SK-N-MC (cell line): ENCODE measurements at regions not wholly inside any gene's neighbourhood (a gene's known extent, or its start where the extent isn't known, plus 50 kb on each side); places are given as distances from the start of the nearest gene placed in this dataset.

Experiments
- DNase-seq: peaks from one replicate; pipeline ENCODE4 v3.0.0-alpha.2; 2011; ENCODE audit warnings: low read depth, low spot score
- H3K27ac ChIP-seq: fragments of 200-600 bp; sonication (generic); 2 replicates; pipeline ENCODE4 v1.5.1; 2016; ENCODE audit warnings: mixed run types
- H3K36me3 ChIP-seq: fragments of 200-600 bp; sonication (generic); 2 replicates; pipeline ENCODE4 v1.6.1; 2017; ENCODE audit warnings: antibody characterized with exemption, low read length, mixed read lengths; ENCODE audit not compliant: insufficient read depth
- H3K4me3 ChIP-seq: fragments of 200-600 bp; sonication (generic); 2 replicates; pipeline ENCODE4 v1.5.1; 2016
- H3K9ac ChIP-seq: fragments of 200-600 bp; sonication (generic); 2 replicates; pipeline ENCODE4 v1.8.0; 2017; ENCODE audit warnings: mixed run types, mixed read lengths; ENCODE audit not compliant: insufficient read length
- H3K9me3 ChIP-seq: fragments of 200-600 bp; sonication (generic); 2 replicates; pipeline ENCODE4 v1.6.1; 2017; ENCODE audit warnings: low read depth, mild to moderate bottlenecking, antibody characterized with exemption, low read length, moderate library complexity, mixed read lengths
- EZH2 ChIP-seq: fragments of 200-600 bp; sonication (generic); IDR thresholded peaks from one replicate; pipeline ENCODE4 v1.6.1; 2017; ENCODE audit warnings: antibody characterized with exemption
- FOXP2 ChIP-seq: optimal IDR thresholded peaks from 2 replicates; pipeline ENCODE3; 2011; ENCODE audit warnings: mild to moderate bottlenecking, moderate library complexity; ENCODE audit not compliant: insufficient read depth; ENCODE audit errors: extremely low read length, control extremely low read depth
- POLR2AphosphoS5 ChIP-seq: IDR thresholded peaks from 2 replicates; pipeline ENCODE4 v1.6.1; 2012; ENCODE audit warnings: mild to moderate bottlenecking, low read depth, low read length, borderline replicate concordance

- Histone ChIP-seq H3K9ac (no peak overlapping the region), H3K27ac (peak overlapping the region; percentile 69), H3K9me3 (no peaks in the 10 kb centered on the region), H3K36me3 (no peaks in the 10 kb centered on the region), H3K4me3 (peak overlapping the region; percentile 44)
- no peak for TF ChIP-seq FOXP2
- no peak for TF ChIP-seq EZH2
- TF ChIP-seq POLR2AphosphoS5 = no peak
- DNase-seq = no peak
These were observed 59.2 kb upstream of the PIM1 start for GRCh38 chr6:37110500-37111461.

- H3K27ac ChIP-seq = no peak overlapping the region
- H3K9me3 ChIP-seq = no peaks in the 10 kb centered on the region
- no peak overlapping the region for H3K4me3 ChIP-seq
- no peak for TF ChIP-seq EZH2
- no peak for TF ChIP-seq FOXP2
- TF ChIP-seq POLR2AphosphoS5 = no peak
- no peaks in the 10 kb centered on the region for H3K36me3 ChIP-seq
- H3K9ac ChIP-seq = no peak overlapping the region
- no peak for DNase-seq
These were observed 56.0 kb upstream of the PIM1 start for GRCh38 chr6:37113976-37114375.

- Histone ChIP-seq H3K9me3 (no peaks in the 10 kb centered on the region), H3K36me3 (no peaks in the 10 kb centered on the region), H3K4me3 (no peak overlapping the region), H3K27ac (peak overlapping the region; percentile 50; the same call in 1 of the 2 replicates), H3K9ac (no peak overlapping the region)
- no peak for DNase-seq
- TF ChIP-seq FOXP2 = no peak
- no peak for TF ChIP-seq POLR2AphosphoS5
- no peak for TF ChIP-seq EZH2
These were observed 55.3 kb upstream of the PIM1 start for GRCh38 chr6:37114612-37115011.

- Histone ChIP-seq H3K27ac (peak overlapping the region; percentile 50; the same call in 1 of the 2 replicates), H3K9ac (no peak overlapping the region), H3K36me3 (no peaks in the 10 kb centered on the region), H3K4me3 (no peak overlapping the region), H3K9me3 (no peaks in the 10 kb centered on the region)
- TF ChIP-seq FOXP2 (no peak), POLR2AphosphoS5 (no peak)
- no peak for DNase-seq
These were observed 54.6 kb upstream of the PIM1 start for GRCh38 chr6:37115236-37115895.

GRCh38 chr6:37116326-37116725 lies 53.6 kb upstream of the PIM1 start:
- no peaks in the 10 kb centered on the region for H3K9me3 ChIP-seq
- no peak overlapping the region for H3K4me3 ChIP-seq
- DNase-seq = no peak
- H3K36me3 ChIP-seq = no peaks in the 10 kb centered on the region
- no peak for TF ChIP-seq EZH2
- no peak for TF ChIP-seq POLR2AphosphoS5
- no peak for TF ChIP-seq FOXP2
- no peak overlapping the region for H3K9ac ChIP-seq
- no peak overlapping the region for H3K27ac ChIP-seq

- Histone ChIP-seq H3K9ac (no peak overlapping the region), H3K9me3 (no peaks in the 10 kb centered on the region), H3K4me3 (no peak overlapping the region), H3K27ac (0 out of 2 replicates have a peak overlapping the region, but pooled peaks have one; percentile 11), H3K36me3 (no peaks in the 10 kb centered on the region)
- TF ChIP-seq EZH2 (no peak), FOXP2 (no peak), POLR2AphosphoS5 (no peak)
- DNase-seq = no peak
These were observed 50.5 kb upstream of the PIM1 start for GRCh38 chr6:37119387-37119886.
